SK-N-SH (cell line): ENCODE measurements at regions not wholly inside any gene's neighbourhood (a gene's known extent, or its start where the extent isn't known, plus 50 kb on each side); places are given as distances from the start of the nearest gene placed in this dataset.

Experiments used
- CTCF ChIA-PET: fragments of 300-600, 350-600 bp; formaldehyde crosslinking; extraction: SDS; loops from one replicate; lab custom pipeline; 2021; lab: Yijun Ruan, JAX
- POLR2A ChIA-PET: fragments of 350-600 bp; sonication (Branson Sonifier 250); formaldehyde crosslinking; extraction: SDS; loops from one replicate; lab custom pipeline; 2020; ENCODE audit warnings: antibody characterized with exemption, inconsistent platforms; lab: Yijun Ruan, JAX
- DNase-seq: peaks from one replicate; pipeline ENCODE4 v3.0.0; 2012
- H2AFZ ChIP-seq: fragments of 200-600 bp; sonication (generic); 2 replicates; pipeline ENCODE4 v1.8.1; 2016; ENCODE audit warnings: antibody characterized with exemption, mild to moderate bottlenecking, low read depth
- H3F3A ChIP-seq: fragments of 200-600 bp; sonication (generic); replicated peaks from 2 replicates; pipeline ENCODE3; 2016; ENCODE audit warnings: antibody characterized with exemption, mild to moderate bottlenecking; ENCODE audit not compliant: insufficient read depth
- H3K27ac ChIP-seq, 2 experiments: fragments of 200-500 bp in 1 of 2; fragments of 200-600 bp in 1 of 2; sonication (Bioruptor generic) in 1 of 2; sonication (generic), shearing (Covaris generic) in 1 of 2; 2 replicates each; pipeline versions ENCODE4 v1.5.1 to v1.6.1; 2014 to 2016; ENCODE audit warnings: low read depth in 2 of 2, inconsistent platforms in 1 of 2, low read length in 1 of 2, mild to moderate bottlenecking in 1 of 2, mixed read lengths in 1 of 2
- H3K27me3 ChIP-seq: fragments of 200-600 bp; sonication (generic), shearing (Covaris generic); 2 replicates; pipeline ENCODE4 v1.6.1; 2016; ENCODE audit warnings: mixed run types; ENCODE audit not compliant: insufficient read depth
- H3K36me3 ChIP-seq, 2 experiments: fragments of 200-500 bp in 1 of 2; fragments of 200-600 bp in 1 of 2; sonication (Bioruptor generic) in 1 of 2; sonication (generic) in 1 of 2; replicated peaks in 1 of 2; 2 replicates each; pipeline versions ENCODE3 to v1.5.1; 2014 to 2016; ENCODE audit warnings: low read length in 1 of 2, mild to moderate bottlenecking in 1 of 2; ENCODE audit not compliant: insufficient read depth in 2 of 2, control insufficient read depth in 1 of 2
- H3K4me1 ChIP-seq, 2 experiments: fragments of 200-500 bp in 1 of 2; fragments of 200-600 bp in 1 of 2; sonication (Bioruptor generic) in 1 of 2; sonication (generic), shearing (Covaris generic) in 1 of 2; 2 replicates each; pipeline versions ENCODE4 v1.5.1 to v1.6.1; 2014 to 2016; ENCODE audit warnings: low read depth in 1 of 2, low read length in 1 of 2, mixed run types in 1 of 2; ENCODE audit not compliant: insufficient read depth in 2 of 2, control insufficient read depth in 1 of 2
- H3K4me2 ChIP-seq: fragments of 200-600 bp; sonication (generic), shearing (Covaris generic); 2 replicates; pipeline ENCODE4 v1.6.1; 2017; ENCODE audit warnings: mixed run types
- H3K4me3 ChIP-seq, 2 experiments: fragments of 200-500 bp in 1 of 2; fragments of 200-600 bp in 1 of 2; sonication (Bioruptor generic) in 1 of 2; sonication (generic), shearing (Covaris generic) in 1 of 2; 2 replicates each; pipeline versions ENCODE4 v1.5.1 to v1.8.1; 2014 to 2016; ENCODE audit warnings: low read depth in 2 of 2, inconsistent platforms in 1 of 2, low read length in 1 of 2, mild to moderate bottlenecking in 1 of 2, mixed read lengths in 1 of 2, moderate library complexity in 1 of 2
- H3K79me2 ChIP-seq: fragments of 200-600 bp; sonication (generic); 2 replicates; pipeline ENCODE4 v1.8.1; 2017; ENCODE audit warnings: mild to moderate bottlenecking; ENCODE audit not compliant: insufficient read depth
- H3K9ac ChIP-seq: fragments of 200-600 bp; sonication (generic); 2 replicates; pipeline ENCODE4 v1.6.1; 2017; ENCODE audit warnings: mixed run types
- H3K9me2 ChIP-seq: fragments of 200-600 bp; sonication (generic); 2 replicates; pipeline ENCODE4 v1.6.1; 2017; ENCODE audit warnings: mixed run types
- H3K9me3 ChIP-seq: fragments of 200-600 bp; sonication (generic); 2 replicates; pipeline ENCODE4 v1.6.1; 2017; ENCODE audit warnings: mixed run types, mild to moderate bottlenecking, moderate library complexity
- H4K20me1 ChIP-seq: fragments of 200-600 bp; sonication (generic); 2 replicates; pipeline ENCODE4 v1.6.1; 2017; ENCODE audit warnings: mild to moderate bottlenecking, mixed run types; ENCODE audit not compliant: insufficient read depth
- CTCF ChIP-seq: fragments of 200-600 bp; sonication (generic); IDR thresholded peaks from 2 replicates; pipeline ENCODE4 v1.6.1; 2017; ENCODE audit warnings: antibody characterized with exemption, mild to moderate bottlenecking, moderate library complexity
- ELF1 ChIP-seq: IDR thresholded peaks from 2 replicates; pipeline ENCODE4 v1.4.0; 2012
- FOSL2 ChIP-seq: IDR thresholded peaks from 2 replicates; pipeline ENCODE4 v1.4.0; 2012; ENCODE audit warnings: low read depth, mild to moderate bottlenecking, moderate library complexity, borderline replicate concordance
- FOXJ3 ChIP-seq: sonication (generic); formaldehyde crosslinking; IDR thresholded peaks from 2 replicates; pipeline ENCODE4 v1.5.1; 2020; ENCODE audit warnings: mild to moderate bottlenecking, missing genetic modification reagents
- GABPA ChIP-seq: IDR thresholded peaks from 2 replicates; pipeline ENCODE4 v1.4.0; 2012; ENCODE audit warnings: low read depth, mild to moderate bottlenecking
- IRF3 ChIP-seq: fragments of 150-350 bp; IDR thresholded peaks from 2 replicates; pipeline ENCODE4 v1.6.1; 2016; ENCODE audit warnings: mild to moderate bottlenecking, low read depth, low read length
- NFIC ChIP-seq: IDR thresholded peaks from 2 replicates; pipeline ENCODE4 v1.4.0; 2012; ENCODE audit warnings: borderline replicate concordance
- PBX3 ChIP-seq: IDR thresholded peaks from 2 replicates; pipeline ENCODE4; 2012
- POLR2AphosphoS5 ChIP-seq: IDR thresholded peaks from 2 replicates; pipeline ENCODE4 v1.6.1; 2012; ENCODE audit warnings: low read depth, low read length
- RCOR1 ChIP-seq: fragments of 150-350 bp; IDR thresholded peaks from 2 replicates; pipeline ENCODE4 v1.6.1; 2017; ENCODE audit warnings: antibody characterized with exemption, low read length
- SMC3 ChIP-seq: IDR thresholded peaks from 2 replicates; pipeline ENCODE4 v1.6.1; 2012; ENCODE audit warnings: low read depth, low read length, improper control_type of control experiment
- ZBTB33 ChIP-seq: IDR thresholded peaks from 2 replicates; pipeline ENCODE4 v1.4.0; 2012; ENCODE audit warnings: low read depth, borderline replicate concordance
- TF ChIP-seq, protein P1 (sequence below): IDR thresholded peaks from 2 replicates; pipeline ENCODE4 v1.6.1; 2012; ENCODE audit warnings: mild to moderate bottlenecking, low read depth, low read length, moderate library complexity

DNA sequence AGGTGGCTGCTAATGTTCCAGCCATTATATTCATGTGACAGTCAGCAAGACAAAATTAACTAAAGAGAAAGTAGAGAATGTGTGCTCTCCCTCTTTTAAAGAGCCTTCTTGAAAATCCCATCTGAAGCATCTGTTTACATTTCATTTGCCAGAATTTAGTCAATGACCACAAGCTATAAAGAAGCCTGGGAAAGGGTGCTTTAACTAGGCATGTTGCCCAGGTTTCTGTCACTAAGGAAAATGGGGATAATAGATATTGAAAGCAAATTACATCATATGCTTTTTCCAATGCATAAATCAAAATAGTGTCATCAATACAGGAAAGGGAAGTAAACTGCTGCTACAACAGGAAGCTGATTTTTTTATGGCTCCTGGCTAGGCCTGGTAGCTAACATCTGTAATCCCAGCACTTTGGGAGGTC, 67.7 kb downstream of the ELAPOR2 start:
- Histone ChIP-seq H3K9ac (no peak overlapping the region), H3K4me3 (no peak overlapping the region), H3K27ac (peak overlapping the region in 1 of 2 experiments; percentile 23; a peak in 1 of 4 replicates), H3F3A (peaks cover 8% of the 10 kb centered on the region), H3K79me2 (peaks cover 29% of the 10 kb centered on the region), H3K27me3 (no peaks in the 10 kb centered on the region), H4K20me1 (no peaks in the 10 kb centered on the region; the same call in 1 of the 2 replicates), H3K36me3 (peaks cover 0 to 3% of the 10 kb centered on the region in 2 experiments), H3K4me1 (no peaks in the 10 kb centered on the region; a peak in 2 of 4 replicates), H2AFZ (no peak overlapping the region), H3K9me2 (no peaks in the 10 kb centered on the region), H3K9me3 (no peaks in the 10 kb centered on the region; the same call in 1 of the 2 replicates), H3K4me2 (no peak overlapping the region)
- no peak for TF ChIP-seq IRF3
- TF ChIP-seq PBX3: peak; percentile 17; the same call in 1 of the 2 replicates
- POLR2A ChIA-PET: no interaction called here
- CTCF ChIA-PET: interaction anchor here (0.7 to 2.3 kb wide), 6 partner anchors 9 to 27 kb away, joined by 3 to 9 read pairs (median 4); no protein-coding TSS in a partner anchor
- DNase-seq: no peak

DNA sequence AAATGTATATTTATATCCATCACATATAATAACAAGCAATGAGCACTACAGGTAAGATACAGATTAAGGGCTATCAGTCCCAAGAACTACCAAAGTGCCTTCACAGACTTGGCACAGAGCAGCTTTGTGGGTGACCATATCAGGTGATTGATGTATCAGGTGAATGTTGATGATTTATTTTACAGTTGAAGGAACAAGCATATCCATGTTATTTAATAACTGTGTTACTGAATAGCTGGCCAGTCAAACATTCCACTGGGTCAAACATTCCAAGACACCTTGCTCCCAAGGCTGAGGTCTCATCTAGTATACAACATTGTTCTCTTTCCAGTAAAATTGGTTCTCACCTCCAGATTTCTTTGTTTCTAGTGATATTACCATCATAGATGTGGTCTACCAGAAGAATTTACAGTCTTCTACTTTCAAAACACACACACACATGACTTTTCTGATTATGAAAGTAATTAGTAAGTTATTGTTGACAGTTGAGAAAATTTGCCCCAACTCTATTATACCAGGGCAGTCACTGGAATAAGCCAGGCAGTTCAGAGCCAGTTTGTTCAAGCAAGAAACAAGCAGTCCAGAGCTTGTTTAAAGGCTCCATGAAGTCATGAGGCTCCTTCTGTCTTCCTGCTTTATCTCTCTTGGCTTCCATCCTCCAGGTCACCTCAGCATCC, 68.2 kb downstream of the ELAPOR2 start:
- no peaks in the 10 kb centered on the region; a peak in 2 of 4 replicates for H3K4me1 ChIP-seq
- H3K9me2 ChIP-seq: no peaks in the 10 kb centered on the region
- no peaks in the 10 kb centered on the region; the same call in 1 of the 2 replicates for H4K20me1 ChIP-seq
- ChIA-PET POLR2A (no interaction called here), CTCF (interaction anchor here (0.7 to 2.3 kb wide), 5 partner anchors 10 to 26 kb away, joined by 3 to 9 read pairs (median 4); no protein-coding TSS in a partner anchor)
- peaks cover 0 to 3% of the 10 kb centered on the region in 2 experiments for H3K36me3 ChIP-seq
- H3K27me3 ChIP-seq: no peaks in the 10 kb centered on the region
- H2AFZ ChIP-seq: no peak overlapping the region
- H3K79me2 ChIP-seq: peaks cover 28% of the 10 kb centered on the region
- H3K4me2 ChIP-seq: no peak overlapping the region
- no peaks in the 10 kb centered on the region; the same call in 1 of the 2 replicates for H3K9me3 ChIP-seq
- H3K4me3 ChIP-seq: no peak overlapping the region
- no peak overlapping the region for H3K9ac ChIP-seq
- peak overlapping the region in 1 of 2 experiments; percentile 23; a peak in 1 of 4 replicates for H3K27ac ChIP-seq
- DNase-seq: no peak
- peaks cover 8% of the 10 kb centered on the region for H3F3A ChIP-seq
- TF ChIP-seq ZBTB33 (no peak), ELF1 (no peak), GABPA (no peak), PBX3 (no peak), NFIC (no peak), FOSL2 (no peak), RCOR1 (no peak), POLR2AphosphoS5 (no peak), SMC3 (no peak), CTCF (no peak), FOXJ3 (no peak)
- TF ChIP-seq, protein P1, sequence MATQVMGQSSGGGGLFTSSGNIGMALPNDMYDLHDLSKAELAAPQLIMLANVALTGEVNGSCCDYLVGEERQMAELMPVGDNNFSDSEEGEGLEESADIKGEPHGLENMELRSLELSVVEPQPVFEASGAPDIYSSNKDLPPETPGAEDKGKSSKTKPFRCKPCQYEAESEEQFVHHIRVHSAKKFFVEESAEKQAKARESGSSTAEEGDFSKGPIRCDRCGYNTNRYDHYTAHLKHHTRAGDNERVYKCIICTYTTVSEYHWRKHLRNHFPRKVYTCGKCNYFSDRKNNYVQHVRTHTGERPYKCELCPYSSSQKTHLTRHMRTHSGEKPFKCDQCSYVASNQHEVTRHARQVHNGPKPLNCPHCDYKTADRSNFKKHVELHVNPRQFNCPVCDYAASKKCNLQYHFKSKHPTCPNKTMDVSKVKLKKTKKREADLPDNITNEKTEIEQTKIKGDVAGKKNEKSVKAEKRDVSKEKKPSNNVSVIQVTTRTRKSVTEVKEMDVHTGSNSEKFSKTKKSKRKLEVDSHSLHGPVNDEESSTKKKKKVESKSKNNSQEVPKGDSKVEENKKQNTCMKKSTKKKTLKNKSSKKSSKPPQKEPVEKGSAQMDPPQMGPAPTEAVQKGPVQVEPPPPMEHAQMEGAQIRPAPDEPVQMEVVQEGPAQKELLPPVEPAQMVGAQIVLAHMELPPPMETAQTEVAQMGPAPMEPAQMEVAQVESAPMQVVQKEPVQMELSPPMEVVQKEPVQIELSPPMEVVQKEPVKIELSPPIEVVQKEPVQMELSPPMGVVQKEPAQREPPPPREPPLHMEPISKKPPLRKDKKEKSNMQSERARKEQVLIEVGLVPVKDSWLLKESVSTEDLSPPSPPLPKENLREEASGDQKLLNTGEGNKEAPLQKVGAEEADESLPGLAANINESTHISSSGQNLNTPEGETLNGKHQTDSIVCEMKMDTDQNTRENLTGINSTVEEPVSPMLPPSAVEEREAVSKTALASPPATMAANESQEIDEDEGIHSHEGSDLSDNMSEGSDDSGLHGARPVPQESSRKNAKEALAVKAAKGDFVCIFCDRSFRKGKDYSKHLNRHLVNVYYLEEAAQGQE: no peak
